ENCODE measurements at regions not wholly inside any gene's neighbourhood (a gene's known extent, or its start where the extent isn't known, plus 50 kb on each side); places are given as distances from the start of the nearest gene placed in this dataset.

DNA sequence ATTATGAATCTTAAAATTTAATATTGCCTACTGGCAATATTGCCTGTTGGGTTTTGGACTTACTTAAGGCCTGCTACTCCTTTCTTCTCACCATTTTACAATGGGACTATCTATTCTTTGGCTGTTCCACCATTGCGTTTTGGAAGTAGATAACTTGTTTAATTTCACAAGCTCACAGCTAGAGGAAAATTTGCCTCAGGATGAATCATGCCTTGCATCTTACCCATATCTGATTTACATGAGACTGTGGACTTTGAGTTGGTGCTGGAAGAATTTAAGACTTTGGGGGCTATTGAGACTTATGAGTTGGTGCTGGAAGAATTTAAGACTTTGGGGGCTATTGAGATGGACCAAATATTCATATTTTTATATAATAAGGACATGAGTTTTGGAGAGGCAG is 662.6 kb downstream of the METTL15 start:
- no peaks in the 10 kb centered on the region for H3K4me1 ChIP-seq
- H3K9me3 ChIP-seq, result peaks cover 0 to 61% (median 17%) of the 10 kb centered on the region in 11 donors
- no peaks in the 10 kb centered on the region for H3K36me3 ChIP-seq
- no peaks in the 10 kb centered on the region for H3K27me3 ChIP-seq
- WGBS, 2 donors, result 71 to 73% methylated on average over 1 of the region's 1 CpG
- TF ChIP-seq, protein P1, sequence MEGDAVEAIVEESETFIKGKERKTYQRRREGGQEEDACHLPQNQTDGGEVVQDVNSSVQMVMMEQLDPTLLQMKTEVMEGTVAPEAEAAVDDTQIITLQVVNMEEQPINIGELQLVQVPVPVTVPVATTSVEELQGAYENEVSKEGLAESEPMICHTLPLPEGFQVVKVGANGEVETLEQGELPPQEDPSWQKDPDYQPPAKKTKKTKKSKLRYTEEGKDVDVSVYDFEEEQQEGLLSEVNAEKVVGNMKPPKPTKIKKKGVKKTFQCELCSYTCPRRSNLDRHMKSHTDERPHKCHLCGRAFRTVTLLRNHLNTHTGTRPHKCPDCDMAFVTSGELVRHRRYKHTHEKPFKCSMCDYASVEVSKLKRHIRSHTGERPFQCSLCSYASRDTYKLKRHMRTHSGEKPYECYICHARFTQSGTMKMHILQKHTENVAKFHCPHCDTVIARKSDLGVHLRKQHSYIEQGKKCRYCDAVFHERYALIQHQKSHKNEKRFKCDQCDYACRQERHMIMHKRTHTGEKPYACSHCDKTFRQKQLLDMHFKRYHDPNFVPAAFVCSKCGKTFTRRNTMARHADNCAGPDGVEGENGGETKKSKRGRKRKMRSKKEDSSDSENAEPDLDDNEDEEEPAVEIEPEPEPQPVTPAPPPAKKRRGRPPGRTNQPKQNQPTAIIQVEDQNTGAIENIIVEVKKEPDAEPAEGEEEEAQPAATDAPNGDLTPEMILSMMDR (IDR thresholded peaks at IDR 0.05), result no peak
- DNase-seq, result no peak
- no peak overlapping the region for H3K27ac ChIP-seq
- H3K4me3 ChIP-seq, result no peak overlapping the region
- ATAC-seq, result no peak
- intact Hi-C loops (cut with DNase I), result no loop called here

DNA sequence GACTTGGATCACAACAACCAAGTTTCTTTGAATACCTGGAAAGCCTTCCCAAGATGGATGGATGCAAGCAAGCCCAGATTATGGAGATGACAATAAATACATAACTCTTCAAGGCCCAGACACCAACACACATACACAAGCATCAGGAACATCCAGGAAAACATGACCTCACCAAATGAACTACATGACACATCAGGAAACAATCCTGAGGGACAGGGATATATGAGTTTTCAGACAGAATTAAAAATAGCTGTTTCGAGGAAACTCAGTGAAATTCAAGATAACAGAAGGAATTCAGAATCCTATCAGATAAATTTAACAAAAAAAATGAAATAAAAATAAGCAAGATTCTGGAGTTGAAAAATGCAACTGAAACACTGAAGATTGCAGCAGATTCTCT is 659.4 kb downstream of the METTL15 start:
- no peaks in the 10 kb centered on the region for H3K27me3 ChIP-seq
- no peak overlapping the region for H3K4me3 ChIP-seq
- H3K9me3 ChIP-seq, result peaks cover 0 to 33% (median 7%) of the 10 kb centered on the region in 11 donors
- H3K36me3 ChIP-seq, result no peaks in the 10 kb centered on the region
- no peaks in the 10 kb centered on the region for H3K4me1 ChIP-seq
- no peak overlapping the region for H3K27ac ChIP-seq
- TF ChIP-seq, protein P1 (IDR thresholded peaks at IDR 0.05), result no peak
- DNase-seq (no peak), ATAC-seq (no peak)
- intact Hi-C loops (cut with DNase I), result no loop called here
- 31 to 39% methylated on average over 1 of the region's 1 CpG for WGBS, 2 donors

DNA sequence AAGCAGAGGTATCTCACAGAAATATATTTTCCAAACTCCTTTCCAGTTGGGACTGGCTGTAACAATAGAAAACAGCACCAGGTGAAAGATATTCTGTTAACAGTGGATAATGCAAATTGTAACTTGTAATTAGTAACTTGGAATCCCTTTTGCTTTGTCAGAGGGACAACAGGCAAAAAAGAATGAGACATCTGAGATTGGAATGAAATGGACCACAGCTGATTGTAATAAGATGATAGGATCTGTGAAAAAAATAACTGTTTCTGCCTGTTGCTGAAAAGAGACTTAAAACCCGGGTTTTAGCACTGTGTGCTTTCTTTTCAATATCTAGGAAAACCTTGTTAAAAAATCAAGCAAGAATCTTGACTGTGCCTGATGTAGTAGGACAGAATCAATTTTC is 655.7 kb downstream of the METTL15 start:
- ATAC-seq (no peak), DNase-seq (no peak)
- TF ChIP-seq, protein P1 (IDR thresholded peaks at IDR 0.05), result no peak
- WGBS, 2 donors, result 60 to 70% methylated on average over 1 of the region's 1 CpG
- Histone ChIP-seq H3K36me3 (no peaks in the 10 kb centered on the region), H3K4me3 (no peak overlapping the region), H3K27ac (no peak overlapping the region), H3K27me3 (no peaks in the 10 kb centered on the region), H3K4me1 (no peaks in the 10 kb centered on the region), H3K9me3 (peaks cover 0 to 24% (median 0%) of the 10 kb centered on the region in 11 donors)
- intact Hi-C loops (cut with DNase I), result no loop called here

DNA sequence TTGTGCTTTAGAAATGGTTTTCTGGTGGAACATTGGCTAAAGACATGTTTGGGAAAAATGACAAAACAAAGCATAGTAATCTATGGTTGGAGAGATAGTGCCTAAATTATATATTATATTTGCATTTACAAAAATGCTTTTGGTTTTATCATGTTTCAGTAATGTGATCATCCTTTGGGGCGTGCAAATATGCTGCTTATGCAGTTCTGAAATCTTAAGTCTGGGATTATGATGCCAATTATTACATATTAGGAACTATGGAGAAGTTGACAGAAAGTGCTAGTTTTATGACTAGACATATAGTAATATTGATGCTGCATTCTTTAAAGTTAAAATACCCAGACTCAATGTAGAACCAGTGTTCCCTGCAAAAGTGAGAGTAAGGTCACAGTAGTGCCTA is 655.0 kb downstream of the METTL15 start:
- DNase-seq (no peak), ATAC-seq (no peak)
- Histone ChIP-seq H3K36me3 (no peaks in the 10 kb centered on the region), H3K4me3 (no peak overlapping the region), H3K4me1 (no peaks in the 10 kb centered on the region), H3K27me3 (no peaks in the 10 kb centered on the region), H3K27ac (no peak overlapping the region), H3K9me3 (peaks cover 0 to 23% (median 0%) of the 10 kb centered on the region in 11 donors)
- intact Hi-C loops (cut with DNase I), result no loop called here
- TF ChIP-seq, protein P1 (IDR thresholded peaks at IDR 0.05), result no peak
- 63 to 66% methylated on average over 1 of the region's 1 CpG for WGBS, 2 donors
